ENCODE measurements at regions not wholly inside any gene's neighbourhood (a gene's known extent, or its start where the extent isn't known, plus 50 kb on each side); places are given as distances from the start of the nearest gene placed in this dataset.

GRCh38 chr10:62590306-62590705 lies 214.2 kb upstream of the ADO start:
- no peak for TF ChIP-seq POLR2A (IDR thresholded peaks at IDR 0.05; ENCODE audit: low read depth, low read length)
- no peak for TF ChIP-seq TAF1 (IDR thresholded peaks at IDR 0.05; ENCODE audit: low read depth, low read length)
- TF ChIP-seq POLR2AphosphoS5 (IDR thresholded peaks at IDR 0.05; ENCODE audit: low read depth, low read length), result no peak
- no peak for TF ChIP-seq POU2F2 (IDR thresholded peaks at IDR 0.05; ENCODE audit: low read depth, low read length)
- no peak for TF ChIP-seq SPI1 (IDR thresholded peaks at IDR 0.05; ENCODE audit: low read depth, low read length)

Measured in GM12891 (cell line).